Activated naive CD8-positive, alpha-beta T cell treated with anti-CD3 and anti-CD28 coated beads, Interleukin-2, amount 50 U/mL, for 24 hours (primary cell): ENCODE measurements at regions not wholly inside any gene's neighbourhood (a gene's known extent, or its start where the extent isn't known, plus 50 kb on each side); places are given as distances from the start of the nearest gene placed in this dataset.
A peak's percentile ranks its signal among the peaks of the same experiment; 100 is the strongest.
"Not testable (repeated sequence)": the region's sequence is repeated elsewhere in the genome, so short reads cannot be mapped to it uniquely, and the experiment has no call there.

ENCODE experiments used
- ATAC-seq: fragments of 150-1000 bp; cut with Tn5 transposase; one replicate; pipeline ENCODE4 v1.10.0; 2021
- DNase-seq: peaks from one replicate; pipeline ENCODE4 v3.0.0; 2021
- H3K27ac Mint-ChIP-seq: one replicate; pipeline ENCODE4 v1.8.0; 2021; ENCODE audit warnings: mild to moderate bottlenecking, mixed read lengths
- H3K27me3 Mint-ChIP-seq: one replicate; pipeline ENCODE4 v1.8.0; 2021; ENCODE audit warnings: mixed read lengths
- H3K36me3 Mint-ChIP-seq: one replicate; pipeline ENCODE4 v1.8.0; 2021; ENCODE audit warnings: low read depth, mixed read lengths
- H3K4me1 Mint-ChIP-seq: one replicate; pipeline ENCODE4 v1.8.0; 2021; ENCODE audit warnings: mixed read lengths
- H3K4me3 Mint-ChIP-seq: one replicate; pipeline ENCODE4 v1.8.0; 2021; ENCODE audit warnings: mild to moderate bottlenecking, moderate library complexity, mixed read lengths
- H3K9me3 Mint-ChIP-seq: one replicate; pipeline ENCODE4 v1.8.0; 2021; ENCODE audit warnings: mixed read lengths

DNA sequence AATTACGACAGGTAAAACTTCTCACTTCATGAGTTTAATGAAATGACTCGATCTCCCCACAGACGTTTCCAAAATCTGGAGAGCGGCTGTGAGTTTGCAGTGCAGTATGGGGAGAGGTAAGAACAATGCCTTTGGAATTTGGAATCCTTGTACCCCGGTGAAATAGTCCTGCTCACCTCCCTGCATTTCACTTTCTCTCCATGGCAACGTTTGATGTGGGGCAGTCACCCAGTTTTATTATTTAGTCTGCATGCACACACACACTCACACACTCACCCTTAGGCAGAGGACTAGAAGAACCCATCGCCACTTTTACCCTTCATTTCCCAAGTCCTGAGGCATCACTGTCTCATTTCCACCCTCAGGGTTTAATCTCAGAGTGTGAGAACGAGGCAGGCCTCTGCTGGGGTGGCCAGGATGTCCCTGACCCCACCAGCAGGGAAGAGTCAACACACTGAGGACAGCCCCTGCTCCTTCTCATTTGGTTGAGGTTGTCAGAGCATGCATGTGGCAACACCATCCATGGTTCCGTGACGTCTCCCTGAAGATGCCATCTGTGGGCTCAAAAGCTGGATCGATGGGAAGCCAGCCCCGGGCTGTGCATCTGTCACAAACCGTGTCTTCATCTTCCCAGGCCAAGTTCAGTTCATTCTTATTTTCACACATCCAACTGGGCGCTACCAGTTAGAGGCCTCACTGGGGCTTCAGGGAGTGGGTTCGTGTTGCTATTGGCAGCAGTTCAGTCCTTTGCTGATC lies 119.8 kb upstream of the TRIM2 start:
- Mint-ChIP-seq H3K4me3 (no peak overlapping the region), H3K36me3 (no peaks in the 10 kb centered on the region), H3K27me3 (no peaks in the 10 kb centered on the region), H3K27ac (no peak overlapping the region), H3K4me1 (peaks cover 63% of the 10 kb centered on the region), H3K9me3 (no peaks in the 10 kb centered on the region)
- DNase-seq (no peak), ATAC-seq (no peak)

DNA sequence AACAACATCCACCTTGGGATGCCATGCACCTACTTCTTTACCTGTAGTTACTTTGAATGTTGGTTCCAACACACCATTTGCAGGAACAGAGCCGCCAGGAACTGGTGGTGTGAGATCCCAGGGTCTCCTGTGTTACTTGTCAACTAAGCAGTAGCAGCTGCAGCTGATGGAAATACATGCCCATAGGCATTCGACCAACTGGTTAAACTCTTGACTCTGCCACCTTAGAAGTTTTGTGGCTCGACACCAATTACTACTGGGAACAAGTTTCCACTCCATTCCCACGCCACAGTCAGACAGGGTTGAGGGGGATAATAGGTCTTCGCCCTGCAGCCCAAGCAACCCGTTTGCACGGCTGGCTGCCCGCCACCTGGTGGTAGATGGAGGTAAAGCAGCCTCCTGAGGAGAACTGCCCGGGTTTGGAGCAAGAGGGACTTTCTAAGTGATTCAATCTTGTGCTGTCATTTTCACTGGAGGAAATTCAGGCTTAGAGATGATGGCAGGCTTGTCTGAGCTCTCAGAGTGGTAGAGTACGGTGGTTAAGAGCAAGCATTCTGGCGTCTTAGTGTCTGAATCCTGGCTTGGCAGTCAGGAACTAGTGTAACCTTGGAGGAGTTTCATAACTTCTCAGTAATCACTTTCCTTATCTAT lies 119.1 kb upstream of the TRIM2 start:
- peak; percentile 72 for ATAC-seq
- Mint-ChIP-seq H3K27ac (peak overlapping the region; percentile 24), H3K9me3 (no peaks in the 10 kb centered on the region)

DNA sequence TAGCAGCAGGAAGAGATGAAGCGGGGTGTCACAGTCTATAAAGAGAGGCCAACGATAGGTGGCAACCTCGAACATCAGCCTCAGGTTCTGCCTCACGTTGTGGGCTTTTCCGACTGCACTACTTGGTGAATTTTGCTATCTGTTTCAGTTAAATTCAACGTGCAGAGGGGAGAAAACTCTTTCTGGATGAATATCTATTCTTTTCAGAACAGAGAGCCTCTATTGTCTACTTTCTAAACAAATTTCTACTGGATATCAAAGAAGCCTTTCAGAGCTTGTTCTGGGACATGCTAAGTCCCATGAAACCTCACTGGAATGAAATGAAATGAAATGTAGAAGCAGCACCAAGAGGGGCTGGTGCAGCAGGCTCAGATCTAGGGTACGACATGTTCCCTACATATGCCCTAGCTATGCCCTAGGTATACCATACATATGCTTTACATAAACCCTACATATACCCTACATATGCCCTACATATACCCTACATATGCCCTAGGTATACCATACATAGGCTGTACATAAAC lies 116.5 kb upstream of the TRIM2 start:
- Mint-ChIP-seq H3K27ac (no peak overlapping the region), H3K9me3 (no peaks in the 10 kb centered on the region), H3K27me3 (no peaks in the 10 kb centered on the region), H3K4me1 (peaks cover 36% of the 10 kb centered on the region), H3K36me3 (no peaks in the 10 kb centered on the region), H3K4me3 (no peak overlapping the region)
- ATAC-seq = no peak
- DNase-seq = no peak

More for the DNA sequence above, 119.1 kb upstream of the TRIM2 start:
- Mint-ChIP-seq H3K27me3 (no peaks in the 10 kb centered on the region), H3K4me3 (peak overlapping the region; percentile 5), H3K36me3 (no peaks in the 10 kb centered on the region), H3K4me1 (peaks cover 58% of the 10 kb centered on the region)
- DNase-seq = peak; percentile 93

DNA sequence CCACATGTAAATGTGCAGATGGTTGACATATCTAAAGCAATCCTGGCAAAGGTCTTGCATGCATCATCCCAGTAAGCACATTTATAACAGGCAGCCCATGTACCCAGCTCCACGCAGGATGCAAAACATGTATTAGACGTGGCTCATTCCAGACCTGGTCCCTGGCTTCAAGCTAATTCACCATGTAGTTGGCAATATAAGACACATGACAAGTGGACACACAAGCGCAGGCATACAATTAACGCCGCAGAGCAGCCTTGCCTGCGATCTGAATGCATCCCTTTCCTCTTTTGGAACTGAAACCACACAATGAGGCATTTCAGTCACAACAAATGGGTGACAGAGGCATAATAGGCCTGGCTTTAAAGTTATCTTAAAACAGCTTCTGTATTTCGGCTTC lies 114.5 kb upstream of the TRIM2 start:
- ATAC-seq = no peak
- no peaks in the 10 kb centered on the region for H3K27me3 Mint-ChIP-seq

DNA sequence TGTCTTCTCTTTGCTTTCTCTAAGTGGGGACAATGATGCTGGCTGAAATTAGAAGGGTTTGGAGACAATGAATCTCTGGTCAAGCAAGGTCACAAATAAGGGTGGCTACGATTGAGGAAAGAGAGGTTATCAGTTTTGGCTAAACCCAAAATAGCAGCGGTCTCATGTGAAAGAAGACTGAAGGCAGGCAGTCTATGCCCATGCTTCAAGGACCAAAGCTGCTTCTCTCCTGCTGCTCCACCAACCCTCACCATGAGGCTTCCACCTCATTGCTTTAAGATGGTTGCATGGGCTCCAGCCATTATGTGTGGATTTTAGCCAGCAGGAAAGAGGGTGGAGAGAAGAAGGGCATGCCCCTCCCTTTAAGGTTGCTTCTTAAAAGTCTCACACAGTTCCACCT lies 114.1 kb upstream of the TRIM2 start:
- no peak overlapping the region for H3K4me3 Mint-ChIP-seq
- no peak for ATAC-seq
- H3K36me3 Mint-ChIP-seq = no peaks in the 10 kb centered on the region
- no peaks in the 10 kb centered on the region for H3K27me3 Mint-ChIP-seq
- H3K27ac Mint-ChIP-seq = no peak overlapping the region
- no peak for DNase-seq
- peaks cover 16% of the 10 kb centered on the region for H3K4me1 Mint-ChIP-seq
- no peaks in the 10 kb centered on the region for H3K9me3 Mint-ChIP-seq

More for the DNA sequence above, 114.5 kb upstream of the TRIM2 start:
- no peaks in the 10 kb centered on the region for H3K9me3 Mint-ChIP-seq
- no peak overlapping the region for H3K27ac Mint-ChIP-seq
- peaks cover 19% of the 10 kb centered on the region for H3K4me1 Mint-ChIP-seq
- no peak for DNase-seq
- no peaks in the 10 kb centered on the region for H3K36me3 Mint-ChIP-seq
- H3K4me3 Mint-ChIP-seq = no peak overlapping the region

DNA sequence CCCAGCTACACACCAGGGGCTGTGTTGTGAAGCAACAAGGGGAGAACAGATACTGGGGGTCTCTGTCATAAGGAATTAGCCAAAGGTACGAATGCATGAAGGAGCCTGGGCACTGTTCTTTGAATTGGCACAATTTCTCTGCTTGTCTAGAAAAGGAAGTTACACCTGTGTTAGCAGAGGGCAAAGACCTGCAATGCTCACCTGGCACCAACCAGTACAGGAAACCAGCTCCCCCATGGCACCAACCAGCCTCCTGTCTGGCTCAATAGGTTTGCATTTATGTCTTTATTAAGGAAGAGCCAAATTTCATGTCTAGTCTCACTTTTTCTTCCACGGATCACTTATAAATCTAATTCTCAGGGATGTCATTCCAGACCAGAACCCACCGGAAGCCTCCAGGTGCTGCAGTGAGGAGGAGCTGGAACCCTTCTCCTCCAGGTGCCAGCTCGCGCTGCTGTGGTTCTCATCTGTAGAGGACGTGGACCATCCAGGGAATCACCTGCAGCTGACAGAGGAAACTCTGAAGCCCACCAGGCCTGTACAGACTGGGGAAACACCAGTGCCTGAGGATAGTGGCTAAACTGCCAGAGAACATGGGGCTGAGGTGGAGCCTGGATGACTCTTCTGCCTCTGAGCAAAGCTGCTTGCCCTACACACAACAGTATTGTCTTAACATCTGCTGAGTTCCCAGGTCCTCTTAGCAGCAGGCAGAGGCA lies 113.4 kb upstream of the TRIM2 start:
- DNase-seq = no peak

DNA sequence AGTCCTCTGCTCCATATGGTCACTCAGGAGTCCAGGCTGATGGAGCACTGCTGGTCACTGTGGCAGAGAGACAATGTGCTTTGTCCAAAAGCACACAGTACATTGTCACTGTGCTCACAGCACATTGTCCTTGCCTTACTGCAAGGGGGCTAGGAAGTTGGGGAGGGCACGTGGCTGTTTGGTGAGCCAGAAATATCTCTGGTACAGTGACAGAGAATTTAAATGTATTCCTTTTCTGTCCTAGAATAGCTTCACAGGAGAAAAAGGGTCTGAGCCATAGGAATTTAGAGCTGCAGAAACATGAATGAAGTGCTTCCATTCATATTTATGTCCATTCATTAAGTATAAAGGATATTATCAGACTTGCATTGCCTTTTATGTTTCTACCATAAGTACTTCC lies 110.8 kb upstream of the TRIM2 start:
- Mint-ChIP-seq H3K4me3 (no peak overlapping the region), H3K27ac (no peak overlapping the region), H3K9me3 (no peaks in the 10 kb centered on the region), H3K4me1 (peaks cover 9% of the 10 kb centered on the region), H3K27me3 (no peaks in the 10 kb centered on the region), H3K36me3 (no peaks in the 10 kb centered on the region)
- ATAC-seq = no peak
- no peak for DNase-seq

More for the DNA sequence above, 113.4 kb upstream of the TRIM2 start:
- no peak for ATAC-seq
- Mint-ChIP-seq H3K4me3 (no peak overlapping the region), H3K9me3 (no peaks in the 10 kb centered on the region), H3K36me3 (no peaks in the 10 kb centered on the region), H3K27ac (no peak overlapping the region), H3K4me1 (peaks cover 9% of the 10 kb centered on the region), H3K27me3 (no peaks in the 10 kb centered on the region)

DNA sequence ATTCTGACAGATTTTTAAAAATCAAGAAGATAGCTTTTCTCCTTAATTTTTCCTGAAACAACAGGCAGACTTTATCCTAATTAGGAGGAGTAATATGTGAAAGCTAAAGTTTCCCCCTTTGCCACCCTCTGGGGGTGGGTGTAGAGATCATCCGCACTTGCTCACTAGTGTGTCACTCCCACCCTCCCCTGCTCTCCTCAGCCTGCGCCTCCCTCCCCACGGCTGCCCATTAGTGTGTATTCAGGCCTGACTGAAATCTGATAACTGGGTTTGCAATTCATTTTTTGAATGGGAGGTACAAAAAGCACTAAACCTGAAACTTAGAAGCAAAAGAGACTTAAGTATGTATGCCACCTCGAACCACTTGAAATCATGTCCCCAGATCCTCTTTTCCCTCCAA lies 110.4 kb upstream of the TRIM2 start:
- Mint-ChIP-seq H3K27me3 (no peaks in the 10 kb centered on the region), H3K9me3 (no peaks in the 10 kb centered on the region), H3K36me3 (no peaks in the 10 kb centered on the region), H3K27ac (no peak overlapping the region), H3K4me1 (peaks cover 7% of the 10 kb centered on the region), H3K4me3 (no peak overlapping the region)
- ATAC-seq = no peak
- DNase-seq = no peak

DNA sequence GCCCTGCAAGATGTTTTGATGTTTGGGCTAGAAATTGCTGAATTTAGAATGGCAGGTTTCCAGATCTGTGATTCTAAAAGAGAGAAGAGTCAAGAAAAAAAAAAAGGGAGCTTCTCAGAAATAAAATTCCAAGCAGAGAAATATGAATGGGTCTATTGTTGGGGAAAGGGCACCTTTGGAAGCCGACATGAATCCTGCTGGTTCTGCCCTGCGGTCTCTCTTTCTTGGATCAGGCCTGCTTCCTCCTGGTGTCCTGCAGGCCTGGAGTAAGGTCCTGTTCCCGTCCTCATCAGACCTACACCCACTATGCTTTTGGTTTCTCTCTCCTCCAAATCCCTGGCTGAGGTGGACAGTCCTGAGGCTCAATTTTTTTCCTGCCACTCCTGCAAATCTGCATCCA lies 109.8 kb upstream of the TRIM2 start:
- H3K4me1 Mint-ChIP-seq = peaks cover 3% of the 10 kb centered on the region
- H3K27me3 Mint-ChIP-seq = no peaks in the 10 kb centered on the region
- H3K9me3 Mint-ChIP-seq = no peaks in the 10 kb centered on the region
- ATAC-seq = no peak
- H3K27ac Mint-ChIP-seq = no peak overlapping the region
- no peak for DNase-seq
- no peaks in the 10 kb centered on the region for H3K36me3 Mint-ChIP-seq
- no peak overlapping the region for H3K4me3 Mint-ChIP-seq

DNA sequence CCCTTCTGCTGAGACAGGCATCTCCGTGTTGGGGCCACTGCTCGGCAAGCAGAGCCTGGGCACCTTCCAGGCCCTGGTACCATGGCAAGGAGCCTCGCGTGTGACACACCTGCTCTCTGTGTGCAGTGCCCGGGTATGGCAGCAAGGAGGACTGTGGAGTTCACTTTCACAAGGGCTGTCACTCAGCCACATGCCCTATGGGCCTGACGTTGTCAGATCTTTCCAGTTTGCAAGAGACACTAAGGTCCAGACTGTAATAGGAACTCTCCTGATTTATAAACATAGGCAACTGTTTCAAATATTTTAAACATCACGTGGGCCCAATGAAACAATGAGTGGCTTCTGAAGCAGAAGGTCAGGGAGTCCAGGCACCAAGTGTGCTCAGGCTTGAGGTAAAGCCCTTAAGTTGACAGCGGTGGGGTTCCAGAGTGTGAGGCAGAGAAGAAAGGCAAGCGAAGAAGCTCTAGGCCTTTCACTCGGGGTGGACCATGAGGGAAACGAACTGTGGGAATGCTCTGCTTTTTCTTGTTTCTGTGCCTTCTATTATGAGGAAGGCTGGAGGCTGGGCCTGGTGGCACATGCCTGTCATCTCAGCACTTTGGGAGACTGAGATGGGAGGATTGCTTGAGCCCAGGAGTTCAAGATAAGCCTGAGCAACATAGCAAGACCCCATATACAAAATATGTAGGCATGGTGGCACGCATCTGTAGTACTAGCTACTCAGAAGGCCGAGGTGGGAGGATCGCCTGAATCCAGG lies 108.6 kb upstream of the TRIM2 start:
- DNase-seq = no peak
- H3K4me1 Mint-ChIP-seq = peaks cover 3% of the 10 kb centered on the region
- no peak overlapping the region for H3K4me3 Mint-ChIP-seq
- H3K36me3 Mint-ChIP-seq = no peaks in the 10 kb centered on the region
- no peaks in the 10 kb centered on the region for H3K27me3 Mint-ChIP-seq
- ATAC-seq = no peak
- no peak overlapping the region for H3K27ac Mint-ChIP-seq
- H3K9me3 Mint-ChIP-seq = no peaks in the 10 kb centered on the region

DNA sequence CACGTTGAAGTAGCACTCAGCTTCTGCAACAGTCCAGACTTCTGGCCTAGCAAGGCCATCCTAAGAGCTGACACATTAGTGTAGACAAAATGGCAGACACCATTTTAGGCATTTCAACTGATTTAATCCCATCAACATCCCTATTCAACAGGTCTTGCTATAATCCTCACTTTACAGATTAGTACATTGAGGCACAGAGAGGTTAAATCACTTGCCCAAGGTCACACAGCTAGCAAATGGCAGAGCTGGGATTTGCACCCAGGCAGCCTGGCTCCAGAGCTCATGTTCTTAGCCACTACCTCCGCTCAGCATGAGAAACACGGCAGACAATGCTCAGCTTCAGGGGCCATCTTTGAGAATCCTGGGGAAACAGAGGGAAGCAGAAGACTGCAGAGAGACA lies 107.9 kb upstream of the TRIM2 start:
- no peak overlapping the region for H3K27ac Mint-ChIP-seq
- no peaks in the 10 kb centered on the region for H3K27me3 Mint-ChIP-seq
- ATAC-seq (no peak), DNase-seq (no peak)
- H3K36me3 Mint-ChIP-seq = no peaks in the 10 kb centered on the region
- no peak overlapping the region for H3K4me3 Mint-ChIP-seq
- H3K9me3 Mint-ChIP-seq = no peaks in the 10 kb centered on the region
- no peaks in the 10 kb centered on the region for H3K4me1 Mint-ChIP-seq

DNA sequence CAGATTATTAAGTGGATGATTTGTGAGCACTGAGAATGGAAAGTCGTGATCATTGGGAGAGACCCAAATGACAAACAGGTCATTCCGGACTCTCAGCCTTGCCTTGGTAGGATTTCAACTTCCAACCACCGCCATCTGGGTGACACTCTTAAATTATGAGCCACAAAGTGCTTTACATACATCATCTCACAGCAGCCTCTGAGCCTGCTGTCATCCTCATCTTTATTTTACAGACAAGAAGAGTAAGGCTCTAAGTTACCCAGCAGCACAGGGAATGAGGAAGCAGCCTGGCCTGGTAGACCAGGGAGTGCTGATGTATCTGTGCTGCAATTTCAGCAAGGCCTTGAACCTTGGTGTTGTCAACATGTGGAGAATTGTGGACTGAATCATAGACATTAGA lies 105.8 kb upstream of the TRIM2 start:
- no peak overlapping the region for H3K27ac Mint-ChIP-seq
- H3K36me3 Mint-ChIP-seq = no peaks in the 10 kb centered on the region
- no peak overlapping the region for H3K4me3 Mint-ChIP-seq
- no peaks in the 10 kb centered on the region for H3K4me1 Mint-ChIP-seq
- DNase-seq (no peak), ATAC-seq (no peak)
- no peaks in the 10 kb centered on the region for H3K9me3 Mint-ChIP-seq
- no peaks in the 10 kb centered on the region for H3K27me3 Mint-ChIP-seq

DNA sequence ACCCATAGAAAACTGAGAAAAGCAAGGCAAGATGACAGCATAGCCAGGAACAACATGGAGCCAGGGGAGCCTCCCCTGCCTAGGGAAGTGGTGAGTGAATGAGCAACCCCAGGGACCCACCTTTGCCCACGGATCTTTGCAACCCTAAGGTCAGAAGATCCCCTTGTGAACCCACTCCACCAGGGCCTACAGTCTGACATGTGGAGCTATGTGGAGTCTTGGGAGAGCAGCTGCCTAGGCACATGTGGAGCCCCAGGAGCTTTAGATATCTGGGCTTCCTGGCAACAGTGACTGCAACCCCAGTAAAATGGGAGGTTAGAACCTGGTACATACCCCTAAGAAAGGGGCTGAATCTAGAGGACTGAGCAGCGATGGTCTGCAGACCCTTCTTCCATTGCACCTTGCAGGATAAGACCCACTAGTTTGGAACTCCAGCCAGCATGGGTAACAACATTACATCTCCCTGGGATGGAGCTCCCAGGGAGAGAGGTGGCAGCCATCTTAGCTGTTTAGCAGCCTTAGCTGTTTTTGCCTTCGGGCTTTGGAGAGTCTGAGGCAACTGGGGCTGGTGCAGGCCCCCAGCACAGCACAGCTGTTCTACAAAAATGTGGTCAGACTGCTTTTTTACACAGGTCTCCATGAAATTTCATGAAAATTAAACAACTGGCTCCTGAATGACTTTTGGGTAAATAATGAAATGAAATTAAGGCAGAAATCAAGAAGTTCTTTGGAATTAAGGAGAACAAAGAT lies 104.7 kb upstream of the TRIM2 start:
- no peaks in the 10 kb centered on the region for H3K36me3 Mint-ChIP-seq

DNA sequence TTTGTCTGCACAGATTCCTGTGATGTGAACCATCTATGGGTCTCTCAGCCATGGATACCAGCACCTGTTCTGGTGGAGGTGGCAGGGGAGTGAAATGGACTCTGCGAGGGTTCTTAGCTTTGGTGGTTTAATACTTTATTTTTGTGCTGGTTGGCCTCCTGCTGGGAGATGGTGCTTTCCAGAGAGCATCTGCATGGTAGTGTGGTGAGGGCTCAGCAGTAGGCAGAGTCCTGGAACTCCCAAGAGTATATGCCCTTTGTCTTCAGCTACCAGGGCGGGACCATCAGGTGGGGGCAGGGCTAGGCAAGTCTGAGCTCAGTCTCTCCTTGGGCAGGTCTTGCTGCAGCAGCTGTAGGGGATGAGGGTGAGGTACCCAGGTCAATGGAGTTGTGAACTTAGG lies 97.5 kb upstream of the TRIM2 start:
- H3K4me1 Mint-ChIP-seq = peaks cover 14% of the 10 kb centered on the region
- H3K9me3 Mint-ChIP-seq = peaks cover 16% of the 10 kb centered on the region
- not testable (repeated sequence) for H3K4me3 Mint-ChIP-seq, DNase-seq, H3K36me3 Mint-ChIP-seq, ATAC-seq, H3K27ac Mint-ChIP-seq, H3K27me3 Mint-ChIP-seq

More for the DNA sequence above, 104.7 kb upstream of the TRIM2 start:
- peaks cover 3% of the 10 kb centered on the region for H3K27me3 Mint-ChIP-seq
- H3K4me1 Mint-ChIP-seq = no peaks in the 10 kb centered on the region
- H3K27ac Mint-ChIP-seq = no peak overlapping the region
- H3K9me3 Mint-ChIP-seq = no peaks in the 10 kb centered on the region
- DNase-seq (no peak), ATAC-seq (no peak)
- no peak overlapping the region for H3K4me3 Mint-ChIP-seq
